SK-N-MC (cell line): ENCODE measurements at regions not wholly inside any gene's neighbourhood (a gene's known extent, or its start where the extent isn't known, plus 50 kb on each side); places are given as distances from the start of the nearest gene placed in this dataset.

Experiments
- EZH2 ChIP-seq: fragments of 200-600 bp; sonication (generic); IDR thresholded peaks from one replicate; pipeline ENCODE4 v1.6.1; 2017; ENCODE audit warnings: antibody characterized with exemption
- FOXP2 ChIP-seq: optimal IDR thresholded peaks from 2 replicates; pipeline ENCODE3; 2011; ENCODE audit warnings: mild to moderate bottlenecking, moderate library complexity; ENCODE audit not compliant: insufficient read depth; ENCODE audit errors: extremely low read length, control extremely low read depth
- POLR2AphosphoS5 ChIP-seq: IDR thresholded peaks from 2 replicates; pipeline ENCODE4 v1.6.1; 2012; ENCODE audit warnings: mild to moderate bottlenecking, low read depth, low read length, borderline replicate concordance

DNA sequence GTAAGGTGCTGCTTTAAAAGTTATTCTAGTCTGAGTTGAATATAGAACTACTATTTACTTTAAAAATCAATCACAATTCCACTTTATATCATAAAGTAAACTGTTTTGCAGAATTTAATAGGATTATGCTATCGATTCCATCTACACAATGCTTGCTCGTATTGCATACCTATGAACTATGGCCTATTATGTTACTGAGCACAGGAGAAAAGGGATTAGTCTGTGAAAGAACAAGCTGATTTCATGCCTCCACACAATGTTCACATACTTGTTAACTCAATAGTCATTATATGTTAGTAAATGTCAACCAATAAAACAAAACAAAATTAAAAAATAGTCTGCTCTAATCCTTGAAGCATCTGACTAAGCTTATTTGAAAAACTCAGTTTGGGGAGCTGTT, 223.6 kb downstream of the PCDH10 start:
- no peak for TF ChIP-seq POLR2AphosphoS5
- no peak for TF ChIP-seq EZH2
- no peak for TF ChIP-seq FOXP2
